ENCODE measurements at regions not wholly inside any gene's neighbourhood (a gene's known extent, or its start where the extent isn't known, plus 50 kb on each side); places are given as distances from the start of the nearest gene placed in this dataset.

- intact Hi-C loops (cut with DNase I): no loop called here
- Histone ChIP-seq H3K27ac (no peak overlapping the region), H3K4me1 (no peaks in the 10 kb centered on the region), H3K36me3 (no peaks in the 10 kb centered on the region), H3K4me3 (no peak overlapping the region), H3K9ac (ENCODE audit: low read depth in 2 of 2, low read length in 2 of 2) (no peak overlapping the region), H3K27me3 (no peaks in the 10 kb centered on the region), H3K9me3 (no peaks in the 10 kb centered on the region)
- TF ChIP-seq CTCF (IDR thresholded peaks at IDR 0.05): no peak
- no peak for DNase-seq
These were observed 444.4 kb upstream of the ZNF507 start for GRCh38 chr19:31900991-31901390.

- Histone ChIP-seq H3K9me3 (no peaks in the 10 kb centered on the region), H3K27me3 (no peaks in the 10 kb centered on the region), H3K36me3 (no peaks in the 10 kb centered on the region), H3K9ac (ENCODE audit: low read depth in 2 of 2, low read length in 2 of 2) (no peak overlapping the region), H3K4me3 (no peak overlapping the region), H3K4me1 (no peaks in the 10 kb centered on the region), H3K27ac (no peak overlapping the region)
- no peak for TF ChIP-seq CTCF (IDR thresholded peaks at IDR 0.05)
- no peak for DNase-seq
- intact Hi-C loops (cut with DNase I): no loop called here
These were observed 442.6 kb upstream of the ZNF507 start for GRCh38 chr19:31902821-31903220.

GRCh38 chr19:31903979-31904378 is 441.4 kb upstream of the ZNF507 start:
- intact Hi-C loops (cut with DNase I): no loop called here
- Histone ChIP-seq H3K9ac (ENCODE audit: low read depth in 2 of 2, low read length in 2 of 2) (no peak overlapping the region), H3K9me3 (no peaks in the 10 kb centered on the region), H3K27ac (no peak overlapping the region), H3K4me3 (no peak overlapping the region), H3K27me3 (no peaks in the 10 kb centered on the region), H3K4me1 (no peaks in the 10 kb centered on the region), H3K36me3 (no peaks in the 10 kb centered on the region)
- no peak for TF ChIP-seq CTCF (IDR thresholded peaks at IDR 0.05)
- no peak for DNase-seq

- Histone ChIP-seq H3K27ac (no peak overlapping the region), H3K9ac (ENCODE audit: low read depth in 2 of 2, low read length in 2 of 2) (no peak overlapping the region), H3K9me3 (no peaks in the 10 kb centered on the region), H3K4me1 (no peaks in the 10 kb centered on the region), H3K27me3 (no peaks in the 10 kb centered on the region), H3K36me3 (no peaks in the 10 kb centered on the region), H3K4me3 (no peak overlapping the region)
- no peak for TF ChIP-seq CTCF (IDR thresholded peaks at IDR 0.05)
- no peak for DNase-seq
- intact Hi-C loops (cut with DNase I): no loop called here
These were observed 439.1 kb upstream of the ZNF507 start for GRCh38 chr19:31906111-31906871.

GRCh38 chr19:31907661-31908060 is 437.7 kb upstream of the ZNF507 start:
- Histone ChIP-seq H3K36me3 (no peaks in the 10 kb centered on the region), H3K9ac (ENCODE audit: low read depth in 2 of 2, low read length in 2 of 2) (no peak overlapping the region), H3K27ac (no peak overlapping the region), H3K4me3 (no peak overlapping the region), H3K9me3 (no peaks in the 10 kb centered on the region), H3K27me3 (no peaks in the 10 kb centered on the region), H3K4me1 (no peaks in the 10 kb centered on the region)
- DNase-seq: no peak
- no peak for TF ChIP-seq CTCF (IDR thresholded peaks at IDR 0.05)
- intact Hi-C loops (cut with DNase I): no loop called here
